ENCODE measurements at regions not wholly inside any gene's neighbourhood (a gene's known extent, or its start where the extent isn't known, plus 50 kb on each side); places are given as distances from the start of the nearest gene placed in this dataset.

GRCh38 chr18:55912071-55912470 is 324.1 kb upstream of the TCF4 start:
- TF ChIP-seq, protein P1, sequence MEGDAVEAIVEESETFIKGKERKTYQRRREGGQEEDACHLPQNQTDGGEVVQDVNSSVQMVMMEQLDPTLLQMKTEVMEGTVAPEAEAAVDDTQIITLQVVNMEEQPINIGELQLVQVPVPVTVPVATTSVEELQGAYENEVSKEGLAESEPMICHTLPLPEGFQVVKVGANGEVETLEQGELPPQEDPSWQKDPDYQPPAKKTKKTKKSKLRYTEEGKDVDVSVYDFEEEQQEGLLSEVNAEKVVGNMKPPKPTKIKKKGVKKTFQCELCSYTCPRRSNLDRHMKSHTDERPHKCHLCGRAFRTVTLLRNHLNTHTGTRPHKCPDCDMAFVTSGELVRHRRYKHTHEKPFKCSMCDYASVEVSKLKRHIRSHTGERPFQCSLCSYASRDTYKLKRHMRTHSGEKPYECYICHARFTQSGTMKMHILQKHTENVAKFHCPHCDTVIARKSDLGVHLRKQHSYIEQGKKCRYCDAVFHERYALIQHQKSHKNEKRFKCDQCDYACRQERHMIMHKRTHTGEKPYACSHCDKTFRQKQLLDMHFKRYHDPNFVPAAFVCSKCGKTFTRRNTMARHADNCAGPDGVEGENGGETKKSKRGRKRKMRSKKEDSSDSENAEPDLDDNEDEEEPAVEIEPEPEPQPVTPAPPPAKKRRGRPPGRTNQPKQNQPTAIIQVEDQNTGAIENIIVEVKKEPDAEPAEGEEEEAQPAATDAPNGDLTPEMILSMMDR (IDR thresholded peaks at IDR 0.05; ENCODE audit: extremely low read depth, missing control alignments) = no peak
- no peak for DNase-seq (ENCODE audit: low spot score)

- TF ChIP-seq, protein P1 (IDR thresholded peaks at IDR 0.05; ENCODE audit: extremely low read depth, missing control alignments) = no peak
- DNase-seq (ENCODE audit: low spot score) = no peak
Observed at GRCh38 chr18:55910296-55910695, 322.3 kb upstream of the TCF4 start.

DNA sequence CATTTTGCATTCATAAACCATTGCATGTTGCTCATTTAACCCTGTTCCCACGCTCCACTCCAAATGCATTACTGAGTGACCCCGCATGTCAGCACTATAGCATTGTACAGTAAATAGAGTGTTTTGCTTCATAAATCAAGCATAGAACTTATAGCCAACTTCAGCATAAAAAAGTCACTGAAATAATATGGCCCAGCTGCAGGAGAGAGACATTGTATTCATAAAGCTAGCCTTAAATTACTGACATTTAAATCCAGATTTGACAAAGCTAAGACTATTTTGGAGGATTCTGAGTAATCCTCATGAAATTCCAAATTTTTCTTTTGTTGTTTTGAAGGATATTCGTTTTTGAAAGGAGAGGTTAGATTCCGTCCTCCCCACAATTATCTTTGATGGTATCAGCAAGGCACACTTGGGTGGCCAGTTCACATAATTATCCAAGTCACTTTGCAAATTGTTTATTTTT is 320.9 kb upstream of the TCF4 start:
- DNase-seq (ENCODE audit: low spot score) = no peak
- TF ChIP-seq, protein P1 (IDR thresholded peaks at IDR 0.05; ENCODE audit: extremely low read depth, missing control alignments) = no peak

- no peak for DNase-seq (ENCODE audit: low spot score)
- TF ChIP-seq, protein P1 (IDR thresholded peaks at IDR 0.05; ENCODE audit: extremely low read depth, missing control alignments) = no peak
Observed at GRCh38 chr18:55907453-55908175, 319.6 kb upstream of the TCF4 start.

DNA sequence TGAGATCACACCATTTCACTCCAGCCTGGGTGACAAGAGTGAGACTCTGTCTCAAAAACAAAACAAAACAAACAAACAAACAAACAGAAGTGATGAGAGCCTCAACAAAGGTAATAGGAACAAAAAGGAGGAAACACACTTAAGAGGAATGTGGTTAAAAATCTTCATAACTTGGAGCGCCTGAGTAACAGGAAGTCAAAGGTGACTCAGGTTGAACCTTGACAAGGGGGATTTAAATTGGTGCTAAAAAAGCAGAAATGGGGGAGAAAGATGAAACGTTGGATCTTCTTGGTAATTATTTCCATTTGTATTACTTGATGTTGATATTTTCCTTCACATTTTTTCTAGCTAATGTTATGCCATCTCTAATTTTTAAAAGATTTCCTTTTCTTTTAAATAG is 318.5 kb upstream of the TCF4 start:
- TF ChIP-seq, protein P1 (IDR thresholded peaks at IDR 0.05; ENCODE audit: extremely low read depth, missing control alignments) = no peak
- no peak for DNase-seq (ENCODE audit: low spot score)

- no peak for DNase-seq (ENCODE audit: low spot score)
- TF ChIP-seq, protein P1 (IDR thresholded peaks at IDR 0.05; ENCODE audit: extremely low read depth, missing control alignments) = no peak
Observed at GRCh38 chr18:55903911-55904310, 315.9 kb upstream of the TCF4 start.

- TF ChIP-seq, protein P1 (IDR thresholded peaks at IDR 0.05; ENCODE audit: extremely low read depth, missing control alignments) = no peak
Observed at GRCh38 chr18:55900380-55900779, 312.4 kb upstream of the TCF4 start.

More at GRCh38 chr18:55900380-55900779, 312.4 kb upstream of the TCF4 start:
- DNase-seq (ENCODE audit: low spot score) = no peak
